Caco-2 (cell line): ENCODE measurements at regions not wholly inside any gene's neighbourhood (a gene's known extent, or its start where the extent isn't known, plus 50 kb on each side); places are given as distances from the start of the nearest gene placed in this dataset.

Experiments used
- BruUV-seq: library from RNA; stranded (reverse); fragments of 400-500 nt; replicated peaks from 2 replicates; lab custom pipeline; 2021; lab: Mats Ljungman, UMichigan
- CTCF ChIA-PET: fragments of 300-600 bp; sonication (Branson Sonifier 250); formaldehyde crosslinking; loops from one replicate; lab custom pipeline; 2022; ENCODE audit warnings: antibody characterized with exemption; lab: Charles Lee
- POLR2A ChIA-PET: fragments of 300-600 bp; sonication (Branson Sonifier 250); formaldehyde crosslinking; loops from one replicate; lab custom pipeline; 2022; ENCODE audit warnings: antibody characterized with exemption; lab: Charles Lee
- DNase-seq, 2 experiments: peaks; one replicate each; pipeline versions ENCODE4 v3.0.0 to v3.0.0-alpha.2; 2020 to 2022
- H3K27me3 ChIP-seq: replicated peaks from 2 replicates; pipeline ENCODE4 v1.6.0; 2011; ENCODE audit warnings: low read length; ENCODE audit not compliant: control insufficient read depth, insufficient read depth
- H3K36me3 ChIP-seq: 2 replicates; pipeline ENCODE4 v1.5.1; 2011; ENCODE audit warnings: low read length; ENCODE audit not compliant: control insufficient read depth, insufficient read depth
- H3K4me1 ChIP-seq: fragments of 250-450 bp; sonication (Bioruptor Pico); 2 replicates; pipeline ENCODE4 v1.5.1; 2020; ENCODE audit warnings: mild to moderate bottlenecking
- H3K4me3 ChIP-seq: 2 replicates; pipeline ENCODE4 v1.5.1; 2011; ENCODE audit warnings: low read depth, mild to moderate bottlenecking, control low read depth, low read length
- H3K9me3 ChIP-seq: fragments of 250-450 bp; sonication (Bioruptor Pico); 2 replicates; pipeline ENCODE4 v1.5.1; 2020; ENCODE audit warnings: mild to moderate bottlenecking, moderate library complexity
- H3K27ac Mint-ChIP-seq: one replicate; pipeline ENCODE4 v1.8.0; 2022; ENCODE audit warnings: mixed read lengths; ENCODE audit not compliant: unreplicated experiment
- H3K27me3 Mint-ChIP-seq: one replicate; pipeline ENCODE4 v1.8.0; 2022; ENCODE audit warnings: mixed read lengths; ENCODE audit not compliant: insufficient read depth, unreplicated experiment
- H3K36me3 Mint-ChIP-seq: one replicate; pipeline ENCODE4 v1.8.0; 2022; ENCODE audit warnings: mild to moderate bottlenecking, mixed read lengths; ENCODE audit not compliant: insufficient read depth, unreplicated experiment
- H3K4me1 Mint-ChIP-seq: one replicate; pipeline ENCODE4 v1.8.0; 2022; ENCODE audit warnings: low read depth, mixed read lengths; ENCODE audit not compliant: unreplicated experiment
- H3K4me3 Mint-ChIP-seq: one replicate; pipeline ENCODE4 v1.8.0; 2022; ENCODE audit warnings: mild to moderate bottlenecking, moderate library complexity, mixed read lengths; ENCODE audit not compliant: unreplicated experiment
- H3K9me3 Mint-ChIP-seq: one replicate; pipeline ENCODE4 v1.8.0; 2022; ENCODE audit warnings: mixed read lengths; ENCODE audit not compliant: unreplicated experiment
- intact Hi-C: fragments of 100-400 bp; cut with micrococcal nuclease; formaldehyde crosslinking; loops from one replicate; pipeline ENCODE4 v1.10.0; 2022; ENCODE audit not compliant: unreplicated experiment
- TF ChIP-seq, protein P1 (sequence below), 2 experiments: fragments of 200-600 bp in 1 of 2; IDR thresholded peaks; 1 replicate in 1 of 2; 2 replicates in 1 of 2; pipeline versions ENCODE4 v1.5.1 to v1.8.0; 2011 to 2022; ENCODE audit warnings: antibody characterized with exemption in 1 of 2, control low read depth in 1 of 2, inconsistent platforms in 1 of 2, low read depth in 1 of 2, low read length in 1 of 2, mild to moderate bottlenecking in 1 of 2, moderate library complexity in 1 of 2; ENCODE audit not compliant: insufficient read depth in 1 of 2, severe bottlenecking in 1 of 2, unreplicated experiment in 1 of 2

DNA sequence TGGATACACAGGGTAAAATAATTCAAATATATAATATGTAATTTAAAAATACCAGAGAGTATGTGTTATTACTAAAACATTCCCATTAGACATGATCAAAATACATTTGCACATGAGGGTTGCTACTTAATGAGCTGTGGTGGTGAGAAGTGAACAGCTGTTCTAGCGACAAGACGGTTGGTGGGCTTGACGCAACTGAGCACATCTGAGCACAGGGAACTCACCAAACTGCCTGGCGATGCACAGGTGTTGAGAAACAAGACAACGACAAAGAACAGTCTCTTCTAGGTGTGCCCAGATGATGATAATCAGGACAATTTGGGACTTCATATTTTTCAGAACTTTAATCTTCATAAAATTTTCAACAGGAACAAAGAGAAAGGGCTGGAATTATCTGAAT is 555.1 kb upstream of the SGCG start:
- TF ChIP-seq, protein P1, sequence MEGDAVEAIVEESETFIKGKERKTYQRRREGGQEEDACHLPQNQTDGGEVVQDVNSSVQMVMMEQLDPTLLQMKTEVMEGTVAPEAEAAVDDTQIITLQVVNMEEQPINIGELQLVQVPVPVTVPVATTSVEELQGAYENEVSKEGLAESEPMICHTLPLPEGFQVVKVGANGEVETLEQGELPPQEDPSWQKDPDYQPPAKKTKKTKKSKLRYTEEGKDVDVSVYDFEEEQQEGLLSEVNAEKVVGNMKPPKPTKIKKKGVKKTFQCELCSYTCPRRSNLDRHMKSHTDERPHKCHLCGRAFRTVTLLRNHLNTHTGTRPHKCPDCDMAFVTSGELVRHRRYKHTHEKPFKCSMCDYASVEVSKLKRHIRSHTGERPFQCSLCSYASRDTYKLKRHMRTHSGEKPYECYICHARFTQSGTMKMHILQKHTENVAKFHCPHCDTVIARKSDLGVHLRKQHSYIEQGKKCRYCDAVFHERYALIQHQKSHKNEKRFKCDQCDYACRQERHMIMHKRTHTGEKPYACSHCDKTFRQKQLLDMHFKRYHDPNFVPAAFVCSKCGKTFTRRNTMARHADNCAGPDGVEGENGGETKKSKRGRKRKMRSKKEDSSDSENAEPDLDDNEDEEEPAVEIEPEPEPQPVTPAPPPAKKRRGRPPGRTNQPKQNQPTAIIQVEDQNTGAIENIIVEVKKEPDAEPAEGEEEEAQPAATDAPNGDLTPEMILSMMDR (IDR thresholded peaks at IDR 0.05; ENCODE audit: insufficient read depth in 1 of 2, low read depth in 1 of 2, low read length in 1 of 2, severe bottlenecking in 1 of 2, unreplicated experiment in 1 of 2), result no peak
- Mint-ChIP-seq H3K4me3 (no peak overlapping the region), H3K27me3 (no peaks in the 10 kb centered on the region), H3K4me1 (no peaks in the 10 kb centered on the region), H3K27ac (no peak overlapping the region), H3K36me3 (no peaks in the 10 kb centered on the region), H3K9me3 (peaks cover 13% of the 10 kb centered on the region)
- BruUV-seq, result no TSS peak
- Histone ChIP-seq H3K9me3 (peaks cover 3% of the 10 kb centered on the region; the same call in 1 of the 2 replicates), H3K4me1 (no peaks in the 10 kb centered on the region), H3K4me3 (no peak overlapping the region), H3K36me3 (no peaks in the 10 kb centered on the region), H3K27me3 (no peaks in the 10 kb centered on the region)
- CTCF ChIA-PET, result no interaction called here
- POLR2A ChIA-PET, result no interaction called here
- no peak for DNase-seq
- intact Hi-C loops, result no loop called here

- Mint-ChIP-seq H3K4me3 (no peak overlapping the region), H3K9me3 (peaks cover 9% of the 10 kb centered on the region), H3K27ac (no peak overlapping the region), H3K4me1 (no peaks in the 10 kb centered on the region), H3K27me3 (no peaks in the 10 kb centered on the region), H3K36me3 (no peaks in the 10 kb centered on the region)
- H3K36me3 ChIP-seq, result no peaks in the 10 kb centered on the region
- no TSS peak for BruUV-seq
- H3K4me1 ChIP-seq, result no peaks in the 10 kb centered on the region
- no peaks in the 10 kb centered on the region for H3K9me3 ChIP-seq
- no peak overlapping the region for H3K4me3 ChIP-seq
- H3K27me3 ChIP-seq, result no peaks in the 10 kb centered on the region
- ChIA-PET POLR2A (no interaction called here), CTCF (no interaction called here)
- DNase-seq, result no peak
- TF ChIP-seq, protein P1 (IDR thresholded peaks at IDR 0.05; ENCODE audit: insufficient read depth in 1 of 2, low read depth in 1 of 2, low read length in 1 of 2, severe bottlenecking in 1 of 2, unreplicated experiment in 1 of 2), result no peak
- intact Hi-C loops, result no loop called here
These were observed 551.4 kb upstream of the SGCG start for GRCh38 chr13:22629374-22629773.

DNA sequence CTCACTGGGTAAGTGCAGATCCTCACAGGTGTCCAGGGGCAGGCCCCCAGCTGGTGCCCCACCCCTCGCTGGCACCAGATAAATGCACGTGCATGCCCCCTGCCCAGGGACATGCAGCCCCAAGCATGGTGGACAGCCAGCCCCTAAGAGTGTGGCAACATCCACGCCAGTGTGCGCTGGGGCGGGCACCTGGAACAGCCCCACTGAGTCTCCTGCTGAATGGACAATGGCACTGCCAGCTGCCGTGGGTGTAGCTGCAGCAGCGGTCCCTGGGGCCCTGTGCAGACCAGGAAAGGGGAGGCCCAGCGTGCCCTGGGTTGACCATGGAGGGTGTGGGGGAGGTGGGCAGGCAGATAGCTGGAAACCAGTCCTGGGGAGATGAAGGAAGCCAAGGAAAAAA is 538.7 kb upstream of the SGCG start:
- ChIA-PET CTCF (no interaction called here), POLR2A (no interaction called here)
- intact Hi-C loops, result no loop called here
- Mint-ChIP-seq H3K9me3 (no peaks in the 10 kb centered on the region), H3K27me3 (peaks cover 4% of the 10 kb centered on the region), H3K4me1 (no peaks in the 10 kb centered on the region), H3K27ac (no peak overlapping the region), H3K36me3 (no peaks in the 10 kb centered on the region), H3K4me3 (no peak overlapping the region)
- H3K4me1 ChIP-seq, result no peaks in the 10 kb centered on the region
- H3K36me3 ChIP-seq, result no peaks in the 10 kb centered on the region
- BruUV-seq, result no TSS peak
- no peaks in the 10 kb centered on the region for H3K27me3 ChIP-seq
- DNase-seq, result no peak
- H3K4me3 ChIP-seq, result no peak overlapping the region
- TF ChIP-seq, protein P1 (IDR thresholded peaks at IDR 0.05; ENCODE audit: insufficient read depth in 1 of 2, low read depth in 1 of 2, low read length in 1 of 2, severe bottlenecking in 1 of 2, unreplicated experiment in 1 of 2), result no peak
- H3K9me3 ChIP-seq, result no peaks in the 10 kb centered on the region
